IMR-90 (cell line): ENCODE measurements at regions not wholly inside any gene's neighbourhood (a gene's known extent, or its start where the extent isn't known, plus 50 kb on each side); places are given as distances from the start of the nearest gene placed in this dataset.

Experiments
- ATAC-seq: fragments of 200-7000 bp; cut with Tn5 transposase; 2 replicates; pipeline ENCODE4 v1.9.1; 2020; ENCODE audit warnings: low read depth, mild to moderate bottlenecking, moderate library complexity
- BruUV-seq: library from RNA; stranded (reverse); fragments of 400-500 nt; replicated peaks from 2 replicates; lab custom pipeline; 2021; lab: Mats Ljungman, UMichigan
- CTCF ChIA-PET: fragments of 300-600 bp; formaldehyde crosslinking; extraction: SDS; loops from one replicate; lab custom pipeline; 2021; ENCODE audit warnings: antibody characterized with exemption; lab: Yijun Ruan, JAX
- POLR2A ChIA-PET: fragments of 300-600 bp; sonication (Branson Sonifier 250); formaldehyde crosslinking; loops from one replicate; lab custom pipeline; 2022; ENCODE audit warnings: antibody characterized with exemption; ENCODE audit not compliant: unreplicated experiment; lab: Charles Lee
- DNase-seq: peaks from one replicate; pipeline ENCODE4 v3.0.0; 2013
- H2AFZ ChIP-seq: replicated peaks from 2 replicates; pipeline ENCODE3; 2013; ENCODE audit warnings: low read length, mild to moderate bottlenecking; ENCODE audit not compliant: poor library complexity
- H2AK5ac ChIP-seq: 2 replicates; pipeline ENCODE4 v1.6.1; 2013; ENCODE audit warnings: low read depth, low read length, inconsistent platforms
- H2AK9ac ChIP-seq: replicated peaks from 2 replicates; pipeline ENCODE3; 2013; ENCODE audit warnings: mild to moderate bottlenecking, low read depth, low read length, moderate library complexity; ENCODE audit not compliant: poor library complexity
- H2BK120ac ChIP-seq: 2 replicates; pipeline ENCODE4 v1.6.1; 2013; ENCODE audit warnings: low read depth, low read length, inconsistent platforms
- H2BK15ac ChIP-seq: 3 replicates; pipeline ENCODE4 v1.6.1; 2013; ENCODE audit warnings: low read depth, low read length, inconsistent platforms
- H2BK20ac ChIP-seq: 2 replicates; pipeline ENCODE4 v1.6.1; 2013; ENCODE audit warnings: low read depth, mild to moderate bottlenecking, inconsistent platforms, low read length, moderate library complexity
- H2BK5ac ChIP-seq: 2 replicates; pipeline ENCODE4 v1.6.1; 2013; ENCODE audit warnings: mild to moderate bottlenecking, low read depth, low read length, inconsistent platforms; ENCODE audit not compliant: poor library complexity, severe bottlenecking
- H3K14ac ChIP-seq: replicated peaks from 2 replicates; pipeline ENCODE4 v1.6.1; 2013; ENCODE audit warnings: low read depth, low read length, inconsistent platforms
- H3K18ac ChIP-seq: 2 replicates; pipeline ENCODE4 v1.6.1; 2013; ENCODE audit warnings: low read depth, low read length, control low read depth
- H3K23ac ChIP-seq: 2 replicates; pipeline ENCODE4 v1.6.1; 2013; ENCODE audit warnings: low read depth, low read length, inconsistent platforms
- H3K27ac ChIP-seq: 2 replicates; pipeline ENCODE4 v1.5.1; 2013; ENCODE audit warnings: mild to moderate bottlenecking, control low read depth, low read length; ENCODE audit not compliant: insufficient read depth
- H3K27me3 ChIP-seq: 2 replicates; pipeline ENCODE4 v1.6.1; 2013; ENCODE audit warnings: low read length; ENCODE audit not compliant: control insufficient read depth, insufficient read depth
- H3K36me3 ChIP-seq: 2 replicates; pipeline ENCODE4 v1.6.1; 2013; ENCODE audit warnings: low read length, mixed read lengths; ENCODE audit not compliant: control insufficient read depth, insufficient read depth
- H3K4ac ChIP-seq: 2 replicates; pipeline ENCODE4 v1.6.1; 2013; ENCODE audit warnings: low read depth, low read length, inconsistent platforms
- H3K4me1 ChIP-seq: 2 replicates; pipeline ENCODE4 v1.6.1; 2013; ENCODE audit warnings: low read length, mixed read lengths; ENCODE audit not compliant: control insufficient read depth, insufficient read depth
- H3K4me2 ChIP-seq: 2 replicates; pipeline ENCODE4 v1.6.1; 2013; ENCODE audit warnings: low read depth, mild to moderate bottlenecking, control low read depth, low read length, moderate library complexity
- H3K4me3 ChIP-seq: 2 replicates; pipeline ENCODE4 v1.5.1; 2013; ENCODE audit warnings: low read depth, mild to moderate bottlenecking, control low read depth, low read length, moderate library complexity; ENCODE audit not compliant: insufficient read depth
- H3K56ac ChIP-seq: 2 replicates; pipeline ENCODE4 v1.6.1; 2013; ENCODE audit warnings: low read length, inconsistent platforms; ENCODE audit not compliant: insufficient read depth; ENCODE audit errors: extremely low read depth
- H3K79me1 ChIP-seq, 2 experiments: 2 replicates each; pipeline ENCODE4 v1.6.1; 2013; ENCODE audit warnings: low read length in 2 of 2, inconsistent platforms in 1 of 2, low read depth in 1 of 2
- H3K9ac ChIP-seq: 2 replicates; pipeline ENCODE4 v1.6.1; 2013; ENCODE audit warnings: low read depth, low read length, control low read depth
- H3K9me1 ChIP-seq: 2 replicates; pipeline ENCODE4 v1.6.1; 2013; ENCODE audit warnings: low read length, inconsistent platforms; ENCODE audit not compliant: insufficient read depth
- H3K9me3 ChIP-seq: 2 replicates; pipeline ENCODE4 v1.6.1; 2013; ENCODE audit warnings: low read length; ENCODE audit not compliant: control insufficient read depth, insufficient read depth
- H4K20me1 ChIP-seq: 2 replicates; pipeline ENCODE4 v1.6.1; 2013; ENCODE audit warnings: low read length, inconsistent platforms; ENCODE audit not compliant: insufficient read depth
- H4K5ac ChIP-seq: 2 replicates; pipeline ENCODE4 v1.6.1; 2013; ENCODE audit warnings: mild to moderate bottlenecking, low read depth, low read length, control low read depth
- H4K8ac ChIP-seq, 2 experiments: 2 replicates each; pipeline ENCODE4 v1.6.1; 2013; ENCODE audit warnings: low read depth in 2 of 2, low read length in 2 of 2, control low read depth in 1 of 2, inconsistent platforms in 1 of 2
- H4K91ac ChIP-seq: 2 replicates; pipeline ENCODE4 v1.6.1; 2013; ENCODE audit warnings: low read depth, low read length, inconsistent platforms; ENCODE audit not compliant: insufficient read depth
- CEBPB ChIP-seq: IDR thresholded peaks from 2 replicates; pipeline ENCODE4 v1.6.1; 2012; ENCODE audit warnings: low read depth, low read length, improper control_type of control experiment
- ELK1 ChIP-seq: fragments of 150-350 bp; IDR thresholded peaks from 2 replicates; pipeline ENCODE4 v1.6.1; 2016; ENCODE audit warnings: low read depth, mild to moderate bottlenecking, low read length, moderate library complexity, borderline replicate concordance
- FOS ChIP-seq: fragments of 150-350 bp; IDR thresholded peaks from 2 replicates; pipeline ENCODE4 v1.6.1; 2016; ENCODE audit warnings: low read depth, low read length
- MAFK ChIP-seq: IDR thresholded peaks from 2 replicates; pipeline ENCODE4 v1.6.1; 2012; ENCODE audit warnings: low read depth, low read length, improper control_type of control experiment
- NFE2L2 ChIP-seq: fragments of 150-350 bp; IDR thresholded peaks from 2 replicates; pipeline ENCODE4 v1.6.1; 2016; ENCODE audit warnings: low read depth, mild to moderate bottlenecking, low read length
- WGBS, 2 experiments: methylation state at CpG; one replicate each; pipeline versions ENCODE4 v1.1.5 to v1.1.7; 2013; ENCODE audit warnings: missing lambda C conversion rate in 2 of 2; ENCODE audit not compliant: insufficient read length in 1 of 2; ENCODE audit errors: extremely low coverage in 2 of 2; 5-methylcytosine and 5-hydroxymethylcytosine counted together
- dilution Hi-C: fragments of 300-500 bp; cut with HindIII; formaldehyde crosslinking; loops from one replicate; pipeline ENCODE4 v1.14.3; 2018; ENCODE audit warnings: low sequenced_read_pairs; ENCODE audit not compliant: unreplicated experiment
- in situ Hi-C: fragments of 300-500 bp; cut with MboI; formaldehyde crosslinking; loops from 3 replicates; pipeline ENCODE4 v1.14.3; 2019; ENCODE audit warnings: low sequenced_read_pairs, inconsistent platforms, mixed read lengths
- intact Hi-C: fragments of 100-400 bp; cut with micrococcal nuclease; formaldehyde crosslinking; loops from 2 replicates; pipeline ENCODE4 v1.10.0; 2022

GRCh38 chr1:170402476-170403311 is 129.3 kb upstream of the GORAB start:
- no peak overlapping the region for H3K4me3 ChIP-seq
- POLR2A ChIA-PET: interaction anchor here (0.7 kb wide), 1 partner anchor 524 kb away, joined by 5 read pairs; no protein-coding TSS in a partner anchor
- intact Hi-C loops (no loop called here), in situ Hi-C loops (no loop called here), dilution Hi-C loops (no loop called here)
- no peaks in the 10 kb centered on the region; the same call in 1 of the 2 replicates for H3K4me1 ChIP-seq
- H3K79me1 ChIP-seq: no peaks in the 10 kb centered on the region
- no peak overlapping the region for H3K14ac ChIP-seq
- H3K9ac ChIP-seq: no peak overlapping the region
- no peak overlapping the region for H3K4ac ChIP-seq
- BruUV-seq: no TSS peak
- CTCF ChIA-PET: no interaction called here
- H2BK5ac ChIP-seq: no peak overlapping the region
- H3K9me3 ChIP-seq: peaks cover 4% of the 10 kb centered on the region
- DNase-seq (no peak), ATAC-seq (no peak)
- no peak overlapping the region; the same call in 1 of the 2 replicates for H3K18ac ChIP-seq
- no peak overlapping the region for H3K4me2 ChIP-seq
- no peaks in the 10 kb centered on the region for H3K27me3 ChIP-seq
- no peak overlapping the region for H3K27ac ChIP-seq
- no peak overlapping the region for H3K56ac ChIP-seq
- no peaks in the 10 kb centered on the region for H3K36me3 ChIP-seq
- TF ChIP-seq MAFK (0 out of 2 replicates have a peak, but pooled peaks have one; percentile 19), FOS (no peak), NFE2L2 (peak; percentile 64), ELK1 (no peak), CEBPB (no peak)
- no peaks in the 10 kb centered on the region for H4K20me1 ChIP-seq
- no peaks in the 10 kb centered on the region for H3K9me1 ChIP-seq
- no peak overlapping the region for H2BK120ac ChIP-seq
- no peak overlapping the region for H2BK20ac ChIP-seq
- H2BK15ac ChIP-seq: no peak overlapping the region
- no peak overlapping the region for H4K5ac ChIP-seq
- no peak overlapping the region for H4K91ac ChIP-seq
- no peak overlapping the region for H2AK9ac ChIP-seq
- no peak overlapping the region for H4K8ac ChIP-seq
- H2AK5ac ChIP-seq: no peak overlapping the region
- no CpG with 5 or more reads among the region's 4 CpGs for WGBS, 2 experiments
- no peak overlapping the region for H2AFZ ChIP-seq
- no peak overlapping the region for H3K23ac ChIP-seq
